ENCODE measurements at regions not wholly inside any gene's neighbourhood (a gene's known extent, or its start where the extent isn't known, plus 50 kb on each side); places are given as distances from the start of the nearest gene placed in this dataset.

GRCh38 chr14:96931751-96932150 is 134.6 kb downstream of the VRK1 start:
- DNase-seq (ENCODE audit: low read depth in 2 of 2): no peak

GRCh38 chr14:96934638-96935330 is 137.6 kb downstream of the VRK1 start:
- DNase-seq (ENCODE audit: low read depth in 2 of 2): no peak

- DNase-seq (ENCODE audit: low read depth in 2 of 2): no peak
Measured at GRCh38 chr14:96938946-96939345, 141.8 kb downstream of the VRK1 start.

- DNase-seq (ENCODE audit: low read depth in 2 of 2): no peak
Measured at GRCh38 chr14:96940009-96940408, 142.8 kb downstream of the VRK1 start.

GRCh38 chr14:96944297-96944696 is 147.1 kb downstream of the VRK1 start:
- no peak for DNase-seq (ENCODE audit: low read depth in 2 of 2)

- DNase-seq (ENCODE audit: low read depth in 2 of 2): no peak
Measured at GRCh38 chr14:96945721-96946120, 148.5 kb downstream of the VRK1 start.

GRCh38 chr14:96949594-96949993 is 152.4 kb downstream of the VRK1 start:
- DNase-seq (ENCODE audit: low read depth in 2 of 2): no peak

- no peak for DNase-seq (ENCODE audit: low read depth in 2 of 2)
Measured at GRCh38 chr14:96951511-96951910, 154.3 kb downstream of the VRK1 start.

- DNase-seq (ENCODE audit: low read depth in 2 of 2): no peak
Measured at GRCh38 chr14:96953087-96953874, 156.1 kb downstream of the VRK1 start.

GRCh38 chr14:96953875-96954185 is 156.6 kb downstream of the VRK1 start:
- DNase-seq (ENCODE audit: low read depth in 2 of 2): no peak

- no peak for DNase-seq (ENCODE audit: low read depth in 2 of 2)
Measured at GRCh38 chr14:96956464-96957239, 159.5 kb downstream of the VRK1 start.

GRCh38 chr14:96958057-96958456 is 160.9 kb downstream of the VRK1 start:
- no peak for DNase-seq (ENCODE audit: low read depth in 2 of 2)

GRCh38 chr14:96959992-96960391 is 162.8 kb downstream of the VRK1 start:
- no peak for DNase-seq (ENCODE audit: low read depth in 2 of 2)

- no peak for DNase-seq (ENCODE audit: low read depth in 2 of 2)
Measured at GRCh38 chr14:96960598-96961116, 163.5 kb downstream of the VRK1 start.

GRCh38 chr14:96961895-96962294 is 164.7 kb downstream of the VRK1 start:
- no peak for DNase-seq (ENCODE audit: low read depth in 2 of 2)

- DNase-seq (ENCODE audit: low read depth in 2 of 2): no peak
Measured at GRCh38 chr14:96962337-96962736, 165.2 kb downstream of the VRK1 start.

GRCh38 chr14:96964726-96965415 is 167.7 kb downstream of the VRK1 start:
- DNase-seq (ENCODE audit: low read depth in 2 of 2): no peak

GRCh38 chr14:96965885-96966595 is 168.9 kb downstream of the VRK1 start:
- DNase-seq (ENCODE audit: low read depth in 2 of 2): no peak

GRCh38 chr14:96975116-96975515 is 177.9 kb downstream of the VRK1 start:
- no peak for DNase-seq (ENCODE audit: low read depth in 2 of 2)

- no peak for DNase-seq (ENCODE audit: low read depth in 2 of 2)
Measured at GRCh38 chr14:96978525-96979272, 181.5 kb downstream of the VRK1 start.
